Left lung (tissue), 4 donors: ENCODE measurements at regions not wholly inside any gene's neighbourhood (a gene's known extent, or its start where the extent isn't known, plus 50 kb on each side); places are given as distances from the start of the nearest gene placed in this dataset.

Source experiments
- ATAC-seq: fragments of 200-7000 bp; cut with Tn5 transposase; one replicate; pipeline ENCODE4 v1.9.1; 2020; ENCODE audit warnings: moderate library complexity
- DNase-seq, 4 donors: peaks; one replicate each; pipeline ENCODE4 v3.0.0-alpha.2; 2013 to 2020
- H3K27ac ChIP-seq, 2 donors: fragments of 200-600 bp; sonication (generic) in 1 of 2; one replicate each; pipeline versions ENCODE4 v1.5.0 to v1.8.0; 2020 to 2021
- H3K27me3 ChIP-seq, 2 donors: fragments of 200-600 bp; sonication (generic) in 1 of 2; one replicate each; pipeline versions ENCODE4 v1.5.0 to v1.8.0; 2020 to 2021
- H3K36me3 ChIP-seq, 2 donors: fragments of 200-600 bp; sonication (generic) in 1 of 2; one replicate each; pipeline versions ENCODE4 v1.5.0 to v1.8.0; 2020 to 2021
- H3K4me1 ChIP-seq, 2 donors: fragments of 200-600 bp; one replicate each; pipeline ENCODE4 v1.8.0; 2021
- H3K4me3 ChIP-seq, 2 donors: fragments of 200-600 bp; sonication (generic) in 1 of 2; one replicate each; pipeline versions ENCODE4 v1.5.0 to v1.8.0; 2020 to 2021; ENCODE audit warnings: mild to moderate bottlenecking in 1 of 2
- H3K9me3 ChIP-seq, 2 donors: fragments of 200-600 bp; sonication (generic) in 1 of 2; one replicate each; pipeline versions ENCODE4 v1.5.0 to v1.8.0; 2020 to 2021
- CTCF ChIP-seq, 2 donors: fragments of 200-600 bp; sonication (generic) in 1 of 2; IDR thresholded peaks; one replicate each; pipeline versions ENCODE4 v1.5.0 to v1.8.0; 2021; ENCODE audit warnings: antibody characterized with exemption in 2 of 2
- intact Hi-C, 2 donors: fragments of 100-400 bp; cut with DNase I; formaldehyde crosslinking; loops; one replicate each; pipeline versions ENCODE4 v1.11.2 to v1.14.2; 2022
- donor health status: DM: no; HTN: yes; CAD: no.
- donor health status: DM: no; HTN: no; CAD: no.

DNA sequence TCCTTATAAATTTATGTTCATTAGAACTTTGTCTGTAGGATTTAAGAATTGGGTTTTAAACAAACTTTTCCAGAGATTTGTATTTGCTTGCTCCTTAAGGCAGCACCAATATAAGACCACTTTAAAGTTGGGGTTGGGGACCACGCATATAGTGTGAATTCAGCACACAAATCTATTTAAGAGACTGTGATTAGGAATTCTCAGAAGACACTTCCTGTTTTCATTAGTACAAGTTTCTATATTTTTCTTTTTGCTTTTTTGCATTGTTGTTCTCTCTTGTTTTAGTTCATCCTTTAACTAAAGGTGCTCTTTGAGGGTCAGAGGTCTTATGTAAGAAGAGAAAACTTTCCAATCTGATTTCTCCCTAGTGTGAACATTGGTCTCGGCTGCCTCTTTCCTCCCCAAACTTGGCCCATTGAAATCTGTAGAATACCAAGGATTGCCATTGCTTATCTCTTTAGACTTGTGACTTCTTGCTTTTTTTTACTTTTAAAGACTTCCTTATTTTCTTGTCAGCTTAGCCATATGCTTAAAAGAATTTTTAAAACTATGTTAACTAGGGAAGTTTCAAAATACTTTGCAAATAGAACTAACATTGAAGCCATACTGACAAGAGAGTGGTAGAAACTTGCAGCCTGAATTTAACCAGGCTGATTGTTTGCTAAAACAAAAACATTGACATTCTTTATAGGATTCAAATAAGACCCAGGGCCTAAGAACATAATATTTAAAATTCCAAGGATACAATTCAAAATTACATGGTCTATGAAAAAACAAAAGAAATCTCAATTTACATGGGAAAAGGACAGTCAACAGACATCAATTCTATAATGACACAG lies 264.1 kb upstream of the FN1 start:
- no peak for TF ChIP-seq CTCF (IDR thresholded peaks at IDR 0.05)
- Histone ChIP-seq H3K4me3 (no peak overlapping the region), H3K9me3 (no peaks in the 10 kb centered on the region)

DNA sequence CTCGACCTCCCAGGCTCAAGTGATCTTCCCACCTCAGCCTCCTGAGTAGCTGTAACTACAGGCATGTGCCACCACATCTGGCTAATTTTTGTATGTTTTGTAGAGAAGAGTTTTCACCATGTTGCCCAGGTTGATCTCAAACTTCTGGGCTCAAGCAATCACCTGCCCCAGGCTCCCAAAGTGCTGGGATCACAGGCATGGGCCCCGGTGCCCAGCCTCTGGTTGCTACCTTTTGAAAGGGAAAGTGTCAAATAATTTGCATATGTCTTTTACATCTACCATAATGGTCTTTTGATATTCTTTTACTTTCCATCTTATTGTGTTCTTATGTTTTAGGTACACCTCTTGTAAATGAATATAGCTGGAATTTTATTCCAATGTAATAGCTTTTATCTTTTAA lies 263.1 kb upstream of the FN1 start:
- intact Hi-C loops: no loop called here
- ATAC-seq (no peak), DNase-seq (no peak)
- Histone ChIP-seq H3K4me3 (no peak overlapping the region), H3K4me1 (peaks cover 1 to 23% of the 10 kb centered on the region in 2 donors), H3K27ac (peak overlapping the region; percentile 2 to 26), H3K36me3 (no peaks in the 10 kb centered on the region), H3K9me3 (no peaks in the 10 kb centered on the region), H3K27me3 (no peaks in the 10 kb centered on the region)
- no peak for TF ChIP-seq CTCF (IDR thresholded peaks at IDR 0.05)

More for the DNA sequence above, 264.1 kb upstream of the FN1 start:
- DNase-seq (no peak), ATAC-seq (no peak)
- Histone ChIP-seq H3K27ac (peak overlapping the region; percentile 44 to 66), H3K27me3 (no peaks in the 10 kb centered on the region), H3K4me1 (peaks cover 0 to 16% of the 10 kb centered on the region in 2 donors), H3K36me3 (no peaks in the 10 kb centered on the region)
- intact Hi-C loops: no loop called here

GRCh38 chr2:215698566-215698965 lies 262.7 kb upstream of the FN1 start:
- H3K4me1 ChIP-seq: peaks cover 5 to 28% of the 10 kb centered on the region in 2 donors
- ATAC-seq: peak; percentile 64
- H3K4me3 ChIP-seq: no peak overlapping the region
- H3K36me3 ChIP-seq: no peaks in the 10 kb centered on the region
- peak in 1 of 4 donors; percentile 58 for DNase-seq
- intact Hi-C loops: no loop called here
- no peaks in the 10 kb centered on the region for H3K27me3 ChIP-seq
- TF ChIP-seq CTCF (IDR thresholded peaks at IDR 0.05): no peak
- peak overlapping the region in 1 of 2 donors; percentile 26 for H3K27ac ChIP-seq
- no peaks in the 10 kb centered on the region for H3K9me3 ChIP-seq

GRCh38 chr2:215697496-215697895 lies 261.6 kb upstream of the FN1 start:
- no peak for TF ChIP-seq CTCF (IDR thresholded peaks at IDR 0.05)
- Histone ChIP-seq H3K9me3 (no peaks in the 10 kb centered on the region), H3K27me3 (no peaks in the 10 kb centered on the region), H3K4me3 (no peak overlapping the region), H3K36me3 (no peaks in the 10 kb centered on the region), H3K27ac (no peak overlapping the region), H3K4me1 (peaks cover 12 to 35% of the 10 kb centered on the region in 2 donors)
- DNase-seq (no peak), ATAC-seq (no peak)
- intact Hi-C loops: no loop called here

- ATAC-seq: no peak
- no peak for DNase-seq
- H3K9me3 ChIP-seq: no peaks in the 10 kb centered on the region
- no peaks in the 10 kb centered on the region for H3K27me3 ChIP-seq
- no peak overlapping the region for H3K27ac ChIP-seq
- H3K4me3 ChIP-seq: no peak overlapping the region
- peaks cover 12 to 35% of the 10 kb centered on the region in 2 donors for H3K4me1 ChIP-seq
- H3K36me3 ChIP-seq: no peaks in the 10 kb centered on the region
- TF ChIP-seq CTCF (IDR thresholded peaks at IDR 0.05): no peak
- intact Hi-C loops: no loop called here
Observed at GRCh38 chr2:215697003-215697402, 261.1 kb upstream of the FN1 start.
